HT1080 (cell line): ENCODE measurements at regions not wholly inside any gene's neighbourhood (a gene's known extent, or its start where the extent isn't known, plus 50 kb on each side); places are given as distances from the start of the nearest gene placed in this dataset.
"Not testable (repeated sequence)": the region's sequence is repeated elsewhere in the genome, so short reads cannot be mapped to it uniquely, and the experiment has no call there.

Experiments used
- DNase-seq: peaks from one replicate; pipeline ENCODE4 v3.0.0-alpha.2; 2015; ENCODE audit warnings: low read depth

DNA sequence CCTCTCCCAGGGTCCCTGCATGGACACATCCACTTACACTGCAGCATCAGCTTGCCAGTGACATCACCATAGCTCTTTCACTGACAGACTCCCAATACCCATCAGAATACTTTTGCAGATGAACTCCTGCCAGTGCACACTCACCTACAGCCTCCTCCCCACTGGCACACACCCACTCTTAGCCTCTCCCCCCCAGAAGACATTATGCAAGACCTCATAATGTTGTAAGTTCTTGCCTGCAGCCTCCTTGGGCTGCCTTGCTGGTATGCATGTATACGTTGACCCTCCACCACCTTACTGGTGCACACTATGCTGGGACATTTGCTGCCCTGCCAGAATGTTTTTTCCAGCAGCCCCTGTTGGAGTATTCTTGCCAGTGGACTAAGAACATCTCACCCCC is 324.2 kb downstream of the AEBP2 start:
- DNase-seq, result no peak

DNA sequence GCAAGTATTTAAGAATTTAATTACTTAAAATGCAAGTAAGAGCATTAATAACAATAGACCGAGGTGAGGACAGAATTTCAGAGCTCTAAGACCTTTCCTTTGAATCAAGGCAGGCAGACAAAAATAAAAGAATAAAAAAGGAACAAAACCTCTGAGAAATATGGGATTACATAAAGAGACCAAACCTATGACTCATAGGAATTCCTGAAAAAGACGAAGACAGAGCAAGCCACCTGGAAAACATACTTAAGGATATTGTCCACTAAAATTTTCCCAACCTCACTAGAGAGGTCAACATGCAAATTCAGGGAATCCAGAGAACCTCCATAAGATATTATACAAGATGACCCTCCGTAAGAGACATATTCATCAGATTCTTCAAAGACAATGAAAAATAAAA is 325.1 kb downstream of the AEBP2 start:
- peak; percentile 22 for DNase-seq

GRCh38 chr12:19771858-19772257 is 332.6 kb downstream of the AEBP2 start:
- DNase-seq, result peak; percentile 34

GRCh38 chr12:19772776-19773175 is 333.5 kb downstream of the AEBP2 start:
- DNase-seq, result no peak

DNA sequence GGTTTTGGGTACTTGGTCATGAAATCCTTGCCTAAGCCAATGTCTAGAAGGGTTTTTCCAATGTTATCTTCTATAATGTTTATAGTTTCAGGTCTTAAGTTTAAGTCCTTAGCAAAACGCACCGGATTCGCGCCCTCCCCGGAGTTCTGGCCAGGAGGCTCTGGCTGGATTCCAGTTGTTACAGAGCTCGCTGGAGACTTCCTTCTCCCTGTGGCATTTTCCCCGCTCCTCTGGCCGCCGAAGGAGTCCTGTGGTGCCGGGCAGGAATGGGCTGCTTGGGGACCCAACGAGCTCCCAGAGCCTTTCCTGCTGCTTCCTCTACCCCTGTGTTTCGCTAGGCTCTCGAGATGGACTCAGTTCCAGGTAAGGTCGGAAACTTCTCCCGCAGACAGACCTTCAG is 335.9 kb downstream of the AEBP2 start:
- no peak for DNase-seq

DNA sequence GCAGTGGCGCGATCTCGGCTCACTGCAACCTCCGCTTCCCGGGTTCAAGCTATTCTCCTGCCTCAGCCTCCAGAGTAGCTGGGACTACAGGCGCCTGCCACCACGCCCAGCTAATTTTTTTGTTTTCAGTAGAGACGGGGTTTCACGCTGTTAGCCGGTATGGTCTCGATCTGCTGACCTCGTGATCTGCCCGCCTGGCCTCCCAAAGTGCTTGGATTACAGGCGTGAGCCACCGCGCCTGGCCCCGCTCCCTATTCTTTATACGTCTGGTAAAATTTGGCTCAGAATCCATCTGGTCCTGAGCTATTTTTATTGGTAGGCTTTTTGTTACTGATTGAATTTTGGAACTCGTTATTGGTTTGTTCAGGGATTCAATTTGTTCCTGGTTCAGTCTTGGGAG is 336.7 kb downstream of the AEBP2 start:
- not testable (repeated sequence) for DNase-seq

GRCh38 chr12:19778172-19778571 is 338.9 kb downstream of the AEBP2 start:
- peak; percentile 33 for DNase-seq

GRCh38 chr12:19778797-19779196 is 339.5 kb downstream of the AEBP2 start:
- DNase-seq, result no peak

DNA sequence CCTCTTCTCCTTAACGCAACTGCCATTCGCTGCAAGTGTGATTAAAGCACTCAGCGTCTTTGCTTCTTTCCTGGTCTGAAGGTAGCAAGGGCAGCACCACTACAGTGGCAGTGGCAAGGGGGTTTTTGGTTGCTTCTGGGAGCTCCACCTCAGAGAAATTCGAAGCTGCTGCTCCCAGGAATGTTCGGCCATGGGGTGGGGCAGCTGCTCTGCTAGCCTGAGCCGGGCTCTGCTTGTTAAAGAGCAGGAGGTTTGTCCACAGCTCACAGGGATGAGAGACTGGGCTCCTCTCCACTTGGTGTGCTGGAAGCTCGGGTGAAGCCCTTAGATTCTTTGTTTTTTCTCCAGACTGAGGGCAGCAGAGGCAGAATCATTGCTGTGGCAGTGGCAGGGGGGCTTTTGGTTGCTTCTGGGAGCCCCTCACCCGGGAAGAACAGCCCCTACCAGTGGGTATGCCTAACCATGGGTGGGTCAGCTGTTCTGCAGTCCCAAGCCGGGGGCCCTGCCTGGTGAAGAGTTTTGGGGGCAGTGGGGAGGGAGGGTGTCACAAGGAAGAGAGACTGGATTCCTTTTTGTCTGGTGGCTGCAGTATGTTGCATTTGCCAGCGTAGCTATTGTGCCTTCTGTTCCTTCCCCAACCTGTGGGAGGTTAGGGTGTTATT is 340.2 kb downstream of the AEBP2 start:
- no peak for DNase-seq

DNA sequence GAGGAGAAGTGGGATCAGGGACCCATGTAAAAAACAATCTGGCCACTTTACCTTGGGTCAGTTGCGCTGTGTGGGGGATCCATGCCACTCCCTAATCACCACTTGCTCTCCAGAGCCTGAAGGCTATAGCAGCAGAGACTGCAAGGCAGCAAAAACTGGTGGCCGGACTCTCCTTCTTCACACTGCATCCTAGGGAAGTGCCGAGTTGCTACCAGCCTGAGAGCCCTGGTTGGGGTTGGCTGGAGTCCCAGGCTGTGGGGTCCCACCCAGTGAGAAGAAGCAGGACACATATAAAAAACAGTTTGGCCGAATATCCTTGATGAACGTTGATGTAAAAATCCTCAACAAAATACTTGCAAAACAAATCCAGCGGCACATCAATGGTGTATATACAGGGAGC is 341.2 kb downstream of the AEBP2 start:
- no peak for DNase-seq

GRCh38 chr12:19783547-19784444 is 344.5 kb downstream of the AEBP2 start:
- no peak for DNase-seq

GRCh38 chr12:19792028-19792427 is 352.7 kb downstream of the AEBP2 start:
- DNase-seq, result no peak

DNA sequence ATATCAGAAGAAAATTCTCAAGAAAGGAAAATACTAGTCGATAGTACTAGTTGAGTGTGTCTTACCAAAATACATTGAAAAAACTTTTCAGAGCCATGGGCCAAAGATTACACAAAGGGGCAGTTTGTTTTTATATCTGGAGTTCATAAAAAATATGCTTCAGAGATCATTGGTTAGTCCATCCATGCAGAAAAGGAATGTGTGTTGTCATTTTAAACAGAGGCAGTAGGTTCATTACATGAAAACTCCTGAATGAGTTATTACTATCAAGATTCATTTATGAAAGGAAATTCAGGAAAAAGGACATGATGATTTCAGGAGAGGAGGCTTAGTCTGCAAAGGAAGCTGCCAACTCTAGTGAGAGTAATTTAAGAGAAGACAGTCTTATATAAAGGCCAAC is 354.8 kb downstream of the AEBP2 start:
- DNase-seq, result no peak

GRCh38 chr12:19799216-19799615 is 359.9 kb downstream of the AEBP2 start:
- peak; percentile 86 for DNase-seq

- peak; percentile 20 for DNase-seq
Observed at GRCh38 chr12:19799895-19800602, 360.8 kb downstream of the AEBP2 start.

- DNase-seq, result no peak
Observed at GRCh38 chr12:19800884-19801283, 361.6 kb downstream of the AEBP2 start.

DNA sequence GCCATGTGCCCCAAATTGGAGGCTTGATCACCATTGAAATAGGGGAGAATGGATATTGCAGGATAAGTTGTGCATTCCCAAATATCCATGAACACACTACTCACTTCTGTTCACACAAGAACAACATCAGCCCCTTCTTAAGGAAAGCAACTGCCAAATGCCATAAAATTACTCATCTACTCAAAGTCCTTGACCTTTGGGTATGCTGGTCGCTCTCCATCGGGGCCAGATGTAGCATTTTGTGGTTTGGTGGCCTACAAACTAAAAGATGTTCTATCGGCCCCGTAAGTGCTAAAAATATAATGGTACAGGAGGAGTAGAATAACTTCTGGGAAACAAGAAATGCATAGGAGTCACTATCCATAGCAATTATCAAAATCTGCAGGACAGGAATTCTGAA is 362.6 kb downstream of the AEBP2 start:
- DNase-seq, result peak; percentile 36

GRCh38 chr12:19802915-19803314 is 363.6 kb downstream of the AEBP2 start:
- DNase-seq, result no peak

- DNase-seq, result no peak
Observed at GRCh38 chr12:19804737-19805136, 365.4 kb downstream of the AEBP2 start.

DNA sequence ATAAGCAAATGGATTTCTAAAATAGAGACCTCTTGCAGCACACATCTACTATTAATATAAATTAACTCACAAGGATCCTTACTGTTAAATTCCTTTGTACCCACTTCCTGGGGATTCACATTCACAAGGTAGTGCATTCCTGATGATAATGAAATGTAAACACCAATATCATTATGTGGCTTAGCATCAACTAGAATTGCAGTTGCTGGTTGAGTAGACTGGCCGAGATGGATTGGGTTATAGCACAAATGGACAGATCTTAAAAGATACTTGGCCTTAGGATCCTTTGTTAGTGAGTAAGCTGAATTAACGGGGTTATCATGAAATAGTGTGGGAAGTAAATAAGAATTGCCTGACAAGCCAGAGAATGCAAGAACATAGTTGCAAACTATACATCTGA is 369.1 kb downstream of the AEBP2 start:
- DNase-seq, result no peak

DNA sequence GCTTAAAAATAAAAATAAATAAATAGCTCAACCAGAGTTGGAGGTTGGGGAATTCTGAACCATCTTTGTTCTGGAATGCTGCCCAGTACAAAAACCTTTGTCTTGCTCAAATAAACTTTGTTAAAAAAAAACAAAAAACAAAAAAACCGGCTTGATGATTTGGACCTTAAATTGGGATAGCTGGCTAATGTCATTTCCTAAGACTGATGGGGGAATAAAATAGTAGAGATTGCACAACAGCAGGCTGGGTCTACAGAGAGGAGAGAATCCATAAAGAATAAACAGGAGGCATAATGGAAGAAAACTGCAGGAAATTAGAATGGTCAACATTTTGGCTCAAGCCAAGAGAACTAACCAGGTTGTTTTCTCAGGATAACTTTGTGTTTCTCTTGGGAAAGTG is 370.9 kb downstream of the AEBP2 start:
- DNase-seq, result no peak

- no peak for DNase-seq
Observed at GRCh38 chr12:19811922-19812321, 372.6 kb downstream of the AEBP2 start.
